Loucy (cell line): ENCODE measurements at regions not wholly inside any gene's neighbourhood (a gene's known extent, or its start where the extent isn't known, plus 50 kb on each side); places are given as distances from the start of the nearest gene placed in this dataset.

ENCODE experiments used
- EZH2phosphoT487 ChIP-seq: fragments of 200-600 bp; IDR thresholded peaks from 2 replicates; pipeline ENCODE4 v1.6.1; 2018; ENCODE audit warnings: antibody characterized with exemption, mild to moderate bottlenecking, moderate library complexity, borderline replicate concordance
- TF ChIP-seq, protein P1 (sequence below): fragments of 200-600 bp; sonication (generic); conservative IDR thresholded peaks from 2 replicates; pipeline ENCODE4 v1.5.1; 2014; ENCODE audit warnings: mild to moderate bottlenecking, antibody characterized with exemption, low read length

DNA sequence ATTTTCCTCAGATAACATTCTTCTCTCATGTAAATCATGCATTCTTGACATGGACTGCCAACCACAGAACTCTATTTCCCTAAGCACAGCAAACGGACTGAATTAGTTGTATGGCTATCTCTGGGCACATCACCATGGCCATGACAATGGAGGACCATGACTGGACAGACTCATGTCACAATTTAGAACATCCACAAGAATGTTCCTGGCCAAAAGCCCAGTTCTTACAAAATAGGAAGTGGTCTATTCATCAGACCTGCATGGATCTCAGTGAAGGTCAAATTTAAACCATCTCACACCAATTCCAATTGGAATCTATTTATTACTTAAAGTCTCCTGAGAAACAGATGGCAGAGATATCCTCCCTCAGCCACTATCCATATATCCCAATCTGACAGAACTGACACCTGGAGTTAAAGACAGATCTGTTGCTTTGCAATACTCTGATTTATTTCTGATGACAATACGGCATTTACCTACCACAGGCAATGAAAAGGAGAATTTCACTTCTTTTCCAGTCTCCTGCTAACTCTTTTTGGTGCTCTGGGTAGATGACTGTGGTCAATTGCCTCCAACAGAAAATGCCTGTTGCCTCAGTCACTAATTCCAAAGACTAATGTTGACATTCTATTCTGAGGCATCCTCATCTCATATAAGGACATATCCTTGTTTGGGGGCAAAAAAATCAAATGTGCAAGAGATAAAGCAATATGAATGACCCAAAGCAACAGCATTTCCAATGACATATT, 254.8 kb downstream of the HTR7 start:
- TF ChIP-seq, protein P1, sequence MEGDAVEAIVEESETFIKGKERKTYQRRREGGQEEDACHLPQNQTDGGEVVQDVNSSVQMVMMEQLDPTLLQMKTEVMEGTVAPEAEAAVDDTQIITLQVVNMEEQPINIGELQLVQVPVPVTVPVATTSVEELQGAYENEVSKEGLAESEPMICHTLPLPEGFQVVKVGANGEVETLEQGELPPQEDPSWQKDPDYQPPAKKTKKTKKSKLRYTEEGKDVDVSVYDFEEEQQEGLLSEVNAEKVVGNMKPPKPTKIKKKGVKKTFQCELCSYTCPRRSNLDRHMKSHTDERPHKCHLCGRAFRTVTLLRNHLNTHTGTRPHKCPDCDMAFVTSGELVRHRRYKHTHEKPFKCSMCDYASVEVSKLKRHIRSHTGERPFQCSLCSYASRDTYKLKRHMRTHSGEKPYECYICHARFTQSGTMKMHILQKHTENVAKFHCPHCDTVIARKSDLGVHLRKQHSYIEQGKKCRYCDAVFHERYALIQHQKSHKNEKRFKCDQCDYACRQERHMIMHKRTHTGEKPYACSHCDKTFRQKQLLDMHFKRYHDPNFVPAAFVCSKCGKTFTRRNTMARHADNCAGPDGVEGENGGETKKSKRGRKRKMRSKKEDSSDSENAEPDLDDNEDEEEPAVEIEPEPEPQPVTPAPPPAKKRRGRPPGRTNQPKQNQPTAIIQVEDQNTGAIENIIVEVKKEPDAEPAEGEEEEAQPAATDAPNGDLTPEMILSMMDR, result no peak
- TF ChIP-seq EZH2phosphoT487, result no peak
